ENCODE measurements at regions not wholly inside any gene's neighbourhood (a gene's known extent, or its start where the extent isn't known, plus 50 kb on each side); places are given as distances from the start of the nearest gene placed in this dataset.

DNA sequence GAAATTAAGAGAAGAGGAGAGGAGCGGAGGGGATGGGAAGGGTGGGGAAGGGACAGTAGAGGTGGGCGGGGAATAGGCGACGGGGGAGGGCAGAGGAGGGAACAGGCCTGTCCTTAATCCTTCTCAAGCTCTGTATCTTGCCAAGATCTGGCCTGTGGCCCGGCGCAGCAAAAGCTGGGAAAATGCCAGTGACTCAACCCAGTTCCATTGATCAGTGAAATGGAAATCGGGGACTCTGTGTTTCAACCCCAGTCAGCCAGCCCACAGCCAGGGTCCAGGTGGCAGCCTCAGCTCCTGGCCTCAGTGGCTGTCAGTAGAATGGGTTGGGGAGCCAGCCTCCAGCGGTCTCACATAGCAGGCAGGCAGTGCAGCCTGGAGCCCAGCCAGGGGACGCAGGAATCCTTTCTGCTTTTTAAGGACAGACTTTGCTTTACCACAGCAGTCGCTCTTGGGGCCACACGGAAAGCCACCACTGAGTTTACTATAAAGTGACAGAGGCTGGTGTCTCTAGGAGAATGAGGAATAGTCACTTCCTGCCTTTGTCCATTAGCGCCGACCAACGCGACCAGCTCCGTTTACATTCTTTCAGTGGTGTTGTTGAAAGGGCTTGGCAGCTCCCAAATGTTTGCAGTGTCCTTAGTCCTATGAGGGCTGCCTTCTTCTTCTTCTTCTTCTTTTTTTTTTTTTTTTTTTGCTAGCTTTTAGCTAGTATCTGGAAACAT is 128.0 kb downstream of the RIN2 start:
- Histone ChIP-seq H3K27me3 (ENCODE audit: insufficient read depth, low read length) (no peaks in the 10 kb centered on the region), H3K4me3 (ENCODE audit: insufficient read depth, low read depth, low read length) (peak overlapping the region; percentile 7), H3K4me2 (ENCODE audit: low read length) (peak overlapping the region; percentile 66), H3K27ac (ENCODE audit: low read depth, low read length) (peak overlapping the region; percentile 42), H3K9ac (ENCODE audit: low read length) (peak overlapping the region; percentile 29), H3K9me3 (ENCODE audit: insufficient read depth, low read depth, low read length) (no peaks in the 10 kb centered on the region), H3K79me2 (ENCODE audit: insufficient read depth, low read length) (no peaks in the 10 kb centered on the region), H2AFZ (ENCODE audit: low read depth, low read length) (peak overlapping the region; percentile 42), H3K4me1 (ENCODE audit: insufficient read depth, low read length) (peaks cover 41% of the 10 kb centered on the region), H3K36me3 (ENCODE audit: insufficient read depth, low read length) (no peaks in the 10 kb centered on the region), H4K20me1 (ENCODE audit: insufficient read depth, low read length) (no peaks in the 10 kb centered on the region)
- peak; percentile 47 for DNase-seq (ENCODE audit: low read depth)
- H3K27ac Mint-ChIP-seq (ENCODE audit: unreplicated experiment) = peak overlapping the region; percentile 13
- no peaks in the 10 kb centered on the region for H3K27me3 Mint-ChIP-seq (ENCODE audit: low read depth, unreplicated experiment)
- H3K4me3 Mint-ChIP-seq (ENCODE audit: unreplicated experiment) = no peak overlapping the region
- H3K36me3 Mint-ChIP-seq (ENCODE audit: low read depth, unreplicated experiment) = peaks cover 5% of the 10 kb centered on the region
- TF ChIP-seq, protein P1, sequence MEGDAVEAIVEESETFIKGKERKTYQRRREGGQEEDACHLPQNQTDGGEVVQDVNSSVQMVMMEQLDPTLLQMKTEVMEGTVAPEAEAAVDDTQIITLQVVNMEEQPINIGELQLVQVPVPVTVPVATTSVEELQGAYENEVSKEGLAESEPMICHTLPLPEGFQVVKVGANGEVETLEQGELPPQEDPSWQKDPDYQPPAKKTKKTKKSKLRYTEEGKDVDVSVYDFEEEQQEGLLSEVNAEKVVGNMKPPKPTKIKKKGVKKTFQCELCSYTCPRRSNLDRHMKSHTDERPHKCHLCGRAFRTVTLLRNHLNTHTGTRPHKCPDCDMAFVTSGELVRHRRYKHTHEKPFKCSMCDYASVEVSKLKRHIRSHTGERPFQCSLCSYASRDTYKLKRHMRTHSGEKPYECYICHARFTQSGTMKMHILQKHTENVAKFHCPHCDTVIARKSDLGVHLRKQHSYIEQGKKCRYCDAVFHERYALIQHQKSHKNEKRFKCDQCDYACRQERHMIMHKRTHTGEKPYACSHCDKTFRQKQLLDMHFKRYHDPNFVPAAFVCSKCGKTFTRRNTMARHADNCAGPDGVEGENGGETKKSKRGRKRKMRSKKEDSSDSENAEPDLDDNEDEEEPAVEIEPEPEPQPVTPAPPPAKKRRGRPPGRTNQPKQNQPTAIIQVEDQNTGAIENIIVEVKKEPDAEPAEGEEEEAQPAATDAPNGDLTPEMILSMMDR (IDR thresholded peaks at IDR 0.05; ENCODE audit: insufficient read depth, low read depth, low read length) = no peak
- TF ChIP-seq EZH2 (IDR thresholded peaks at IDR 0.05; ENCODE audit: insufficient read depth, low read length) = no peak
- no peaks in the 10 kb centered on the region for H3K9me3 Mint-ChIP-seq (ENCODE audit: unreplicated experiment)
- H3K4me1 Mint-ChIP-seq (ENCODE audit: low read depth, unreplicated experiment) = peaks cover 44% of the 10 kb centered on the region
- peak; percentile 58 for FAIRE-seq

DNA sequence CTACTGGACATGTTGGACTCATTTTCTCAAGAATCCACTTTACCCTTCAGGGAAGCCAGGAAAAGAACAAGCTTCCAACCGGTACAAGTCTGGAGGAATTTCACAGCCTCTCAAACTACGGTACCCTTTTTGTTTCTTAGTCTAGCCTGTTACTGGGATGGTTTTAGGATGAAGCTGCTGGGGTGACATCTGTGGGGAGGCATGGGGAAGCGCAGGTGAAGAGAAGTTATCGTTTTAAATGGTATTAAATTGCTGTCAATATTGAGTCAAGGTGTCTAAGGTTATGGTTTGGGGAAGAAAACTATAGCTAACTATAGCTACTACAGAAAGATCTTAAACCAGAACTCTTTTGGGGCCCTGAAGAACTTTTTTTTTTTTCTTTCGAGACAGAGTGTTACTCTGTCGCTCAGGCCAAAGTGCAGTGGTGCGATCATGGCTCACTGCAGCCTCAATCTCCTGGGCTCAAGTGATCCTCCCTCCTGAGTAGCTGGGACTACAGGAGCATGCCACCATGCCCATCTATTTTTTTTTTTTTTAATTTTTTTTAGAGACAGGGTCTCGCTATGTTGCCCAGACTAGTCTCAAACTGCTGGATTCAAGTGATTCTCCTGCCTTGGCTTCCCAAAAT is 128.7 kb downstream of the RIN2 start:
- Mint-ChIP-seq H3K4me1 (ENCODE audit: low read depth, unreplicated experiment) (peaks cover 42% of the 10 kb centered on the region), H3K27ac (ENCODE audit: unreplicated experiment) (peak overlapping the region; percentile 13), H3K36me3 (ENCODE audit: low read depth, unreplicated experiment) (peaks cover 6% of the 10 kb centered on the region), H3K27me3 (ENCODE audit: low read depth, unreplicated experiment) (no peaks in the 10 kb centered on the region), H3K4me3 (ENCODE audit: unreplicated experiment) (peak overlapping the region; percentile 8), H3K9me3 (ENCODE audit: unreplicated experiment) (no peaks in the 10 kb centered on the region)
- no peak for FAIRE-seq
- TF ChIP-seq, protein P1 (IDR thresholded peaks at IDR 0.05; ENCODE audit: insufficient read depth, low read depth, low read length) = no peak
- no peak for TF ChIP-seq EZH2 (IDR thresholded peaks at IDR 0.05; ENCODE audit: insufficient read depth, low read length)
- peaks cover 39% of the 10 kb centered on the region for H3K4me1 ChIP-seq (ENCODE audit: insufficient read depth, low read length)
- H3K4me2 ChIP-seq (ENCODE audit: low read length) = peak overlapping the region; percentile 66
- H3K36me3 ChIP-seq (ENCODE audit: insufficient read depth, low read length) = no peaks in the 10 kb centered on the region
- DNase-seq (ENCODE audit: low read depth) = no peak
- no peaks in the 10 kb centered on the region for H3K27me3 ChIP-seq (ENCODE audit: insufficient read depth, low read length)
- peak overlapping the region; percentile 42 for H3K27ac ChIP-seq (ENCODE audit: low read depth, low read length)
- H3K79me2 ChIP-seq (ENCODE audit: insufficient read depth, low read length) = no peaks in the 10 kb centered on the region
- H2AFZ ChIP-seq (ENCODE audit: low read depth, low read length) = no peak overlapping the region
- H3K4me3 ChIP-seq (ENCODE audit: insufficient read depth, low read depth, low read length) = peak overlapping the region; percentile 7
- peak overlapping the region; percentile 29 for H3K9ac ChIP-seq (ENCODE audit: low read length)
- no peaks in the 10 kb centered on the region for H3K9me3 ChIP-seq (ENCODE audit: insufficient read depth, low read depth, low read length)
- H4K20me1 ChIP-seq (ENCODE audit: insufficient read depth, low read length) = no peaks in the 10 kb centered on the region
